ENCODE measurements at regions not wholly inside any gene's neighbourhood (a gene's known extent, or its start where the extent isn't known, plus 50 kb on each side); places are given as distances from the start of the nearest gene placed in this dataset.
"Not testable (repeated sequence)": the region's sequence is repeated elsewhere in the genome, so short reads cannot be mapped to it uniquely, and the experiment has no call there.

DNA sequence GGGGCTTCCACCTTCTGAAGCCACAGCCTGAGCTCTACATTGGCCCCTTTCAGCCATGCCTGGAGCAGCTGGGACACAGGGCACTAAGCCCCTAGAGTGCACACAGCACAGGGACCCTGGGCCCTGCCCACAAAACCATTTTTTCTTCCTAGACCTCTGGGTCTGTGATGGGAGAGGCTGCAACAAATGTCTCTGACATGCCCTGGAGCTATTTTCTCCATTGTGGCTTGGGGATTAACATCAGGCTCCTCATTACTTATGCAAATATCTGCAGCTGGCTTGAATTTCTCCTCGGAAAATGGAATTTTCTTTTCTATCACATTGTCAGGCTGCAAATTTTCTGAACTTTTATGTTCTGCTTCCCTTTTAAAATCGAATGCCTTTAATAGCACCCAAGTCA lies 795.7 kb downstream of the LTN1 start:
- Histone ChIP-seq H3K27ac (ENCODE audit: low read depth, low read length) (no peak overlapping the region), H3K9me3 (ENCODE audit: insufficient read depth, low read depth, low read length) (peaks cover 7% of the 10 kb centered on the region; the same call in 1 of the 2 replicates), H3K36me3 (ENCODE audit: insufficient read depth, low read length) (no peaks in the 10 kb centered on the region), H3K9ac (ENCODE audit: low read depth, low read length) (no peak overlapping the region), H3K27me3 (ENCODE audit: insufficient read depth, low read length) (no peaks in the 10 kb centered on the region), H3K4me3 (ENCODE audit: low read length) (no peak overlapping the region), H3K4me1 (ENCODE audit: insufficient read depth, low read length) (no peaks in the 10 kb centered on the region)
- WGBS = 92% methylated on average over 2 of the region's 2 CpGs

DNA sequence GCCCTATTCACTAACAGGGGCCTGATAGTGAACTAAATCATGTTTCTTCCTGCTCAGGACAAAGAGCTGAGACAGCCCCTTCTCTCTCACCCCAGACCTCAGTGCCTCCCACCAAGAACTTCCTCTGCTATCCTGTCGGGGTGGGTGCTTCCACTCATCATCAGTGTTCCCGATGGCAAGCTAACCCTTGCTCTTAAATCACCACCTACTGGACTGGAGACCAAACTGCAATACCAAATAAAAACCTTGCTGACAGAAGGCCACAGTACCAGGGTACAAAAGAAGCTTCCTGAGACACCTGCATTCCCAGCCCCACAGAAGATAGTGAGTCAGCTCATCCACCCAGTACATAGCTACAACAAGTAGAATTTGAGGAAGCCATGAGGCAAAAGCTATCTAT lies 799.5 kb downstream of the LTN1 start:
- H3K36me3 ChIP-seq (ENCODE audit: insufficient read depth, low read length) = no peaks in the 10 kb centered on the region
- H3K4me1 ChIP-seq (ENCODE audit: insufficient read depth, low read length) = no peaks in the 10 kb centered on the region
- WGBS = 65% methylated on average over 2 of the region's 2 CpGs
- H3K27ac ChIP-seq (ENCODE audit: low read depth, low read length) = no peak overlapping the region
- H3K27me3 ChIP-seq (ENCODE audit: insufficient read depth, low read length) = no peaks in the 10 kb centered on the region
- H3K4me3 ChIP-seq (ENCODE audit: low read length) = no peak overlapping the region
- H3K9ac ChIP-seq (ENCODE audit: low read depth, low read length) = no peak overlapping the region
- peaks cover 3% of the 10 kb centered on the region; the same call in 1 of the 2 replicates for H3K9me3 ChIP-seq (ENCODE audit: insufficient read depth, low read depth, low read length)

GRCh38 chr21:28186604-28187003 lies 806.1 kb downstream of the LTN1 start:
- no peaks in the 10 kb centered on the region for H3K4me1 ChIP-seq (ENCODE audit: insufficient read depth, low read length)
- no peak overlapping the region for H3K9ac ChIP-seq (ENCODE audit: low read depth, low read length)
- H3K27ac ChIP-seq (ENCODE audit: low read depth, low read length) = no peak overlapping the region
- H3K27me3 ChIP-seq (ENCODE audit: insufficient read depth, low read length) = no peaks in the 10 kb centered on the region
- H3K9me3 ChIP-seq (ENCODE audit: insufficient read depth, low read depth, low read length) = peaks cover 6% of the 10 kb centered on the region; the same call in 1 of the 2 replicates
- no peak overlapping the region for H3K4me3 ChIP-seq (ENCODE audit: low read length)
- H3K36me3 ChIP-seq (ENCODE audit: insufficient read depth, low read length) = no peaks in the 10 kb centered on the region

DNA sequence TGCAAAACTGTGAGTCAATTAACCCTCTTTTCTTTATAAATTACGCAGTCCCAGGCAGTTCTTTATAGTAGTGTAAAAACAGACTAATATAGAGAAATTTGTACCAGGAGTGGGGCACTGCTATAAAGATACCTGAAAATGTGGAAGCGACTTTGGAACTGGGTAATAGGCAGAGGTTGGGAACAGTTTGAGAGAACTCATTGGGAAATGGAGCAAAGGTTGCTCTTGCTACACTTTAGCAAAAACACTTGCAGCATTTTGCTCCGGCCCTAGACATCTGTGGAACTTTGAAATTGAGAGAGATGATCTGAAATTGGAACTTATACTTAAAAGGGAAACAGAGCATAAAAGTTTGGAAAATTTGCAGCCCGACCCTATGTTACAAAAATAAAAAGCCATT lies 810.9 kb downstream of the LTN1 start:
- 100% methylated on average over 4 of the region's 4 CpGs for WGBS
- H3K4me1 ChIP-seq (ENCODE audit: insufficient read depth, low read length) = no peaks in the 10 kb centered on the region
- H3K9ac ChIP-seq (ENCODE audit: low read depth, low read length) = no peak overlapping the region
- no peak overlapping the region for H3K4me3 ChIP-seq (ENCODE audit: low read length)
- no peak overlapping the region for H3K27ac ChIP-seq (ENCODE audit: low read depth, low read length)
- H3K36me3 ChIP-seq (ENCODE audit: insufficient read depth, low read length) = no peaks in the 10 kb centered on the region
- H3K9me3 ChIP-seq (ENCODE audit: insufficient read depth, low read depth, low read length) = peaks cover 6% of the 10 kb centered on the region
- H3K27me3 ChIP-seq (ENCODE audit: insufficient read depth, low read length) = no peaks in the 10 kb centered on the region

- H3K9ac ChIP-seq (ENCODE audit: low read depth, low read length) = no peak overlapping the region
- peaks cover 9% of the 10 kb centered on the region for H3K9me3 ChIP-seq (ENCODE audit: insufficient read depth, low read depth, low read length)
- H3K27ac ChIP-seq (ENCODE audit: low read depth, low read length) = no peak overlapping the region
- no peaks in the 10 kb centered on the region for H3K36me3 ChIP-seq (ENCODE audit: insufficient read depth, low read length)
- no peaks in the 10 kb centered on the region for H3K27me3 ChIP-seq (ENCODE audit: insufficient read depth, low read length)
- no peaks in the 10 kb centered on the region for H3K4me1 ChIP-seq (ENCODE audit: insufficient read depth, low read length)
- no peak overlapping the region for H3K4me3 ChIP-seq (ENCODE audit: low read length)
Measured at GRCh38 chr21:28179136-28179535, 813.5 kb downstream of the LTN1 start.

DNA sequence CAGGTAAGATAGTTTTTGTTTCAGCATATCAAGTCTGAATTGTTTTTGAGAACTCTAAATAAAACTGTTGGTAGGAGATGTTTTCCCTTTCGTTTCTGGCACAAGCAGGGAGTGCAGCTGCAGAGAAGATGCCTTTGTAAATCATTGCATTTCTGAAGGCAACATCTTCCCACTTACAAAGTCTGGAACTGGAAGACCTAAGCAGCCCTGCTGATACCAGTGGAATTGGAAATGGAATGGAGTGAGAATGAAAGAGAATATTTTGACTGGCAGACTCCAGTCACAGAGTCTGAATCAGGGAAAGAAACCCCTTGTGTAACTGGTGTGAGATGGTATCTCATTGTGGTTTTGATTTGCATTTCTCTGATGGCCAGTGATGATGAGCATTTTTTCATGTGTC lies 815.6 kb downstream of the LTN1 start:
- Histone ChIP-seq H3K9ac (ENCODE audit: low read depth, low read length) (no peak overlapping the region), H3K4me3 (ENCODE audit: low read length) (no peak overlapping the region), H3K36me3 (ENCODE audit: insufficient read depth, low read length) (no peaks in the 10 kb centered on the region), H3K9me3 (ENCODE audit: insufficient read depth, low read depth, low read length) (peaks cover 6% of the 10 kb centered on the region), H3K4me1 (ENCODE audit: insufficient read depth, low read length) (no peaks in the 10 kb centered on the region), H3K27ac (ENCODE audit: low read depth, low read length) (no peak overlapping the region), H3K27me3 (ENCODE audit: insufficient read depth, low read length) (no peaks in the 10 kb centered on the region)
- WGBS = 95% methylated on average over 1 of the region's 1 CpG

DNA sequence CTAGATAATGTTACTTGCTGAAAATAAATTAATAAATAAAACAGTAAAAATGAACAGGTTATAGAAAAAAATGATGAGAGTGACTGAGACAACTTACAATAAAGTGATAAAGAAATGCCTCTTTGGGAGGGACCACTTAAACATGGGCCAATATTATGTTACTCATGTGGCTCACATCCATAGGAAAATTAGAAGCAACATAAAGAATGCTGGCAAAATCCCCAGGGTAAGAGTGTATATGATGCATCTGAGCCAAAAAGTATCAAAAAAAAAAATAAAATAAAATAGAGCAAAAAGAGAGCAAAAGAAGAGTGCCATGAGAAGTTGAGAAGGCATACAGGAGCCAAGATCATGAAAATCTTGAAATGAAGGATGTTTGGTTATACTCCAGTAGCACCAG lies 818.0 kb downstream of the LTN1 start:
- Histone ChIP-seq H3K36me3 (ENCODE audit: insufficient read depth, low read length) (no peaks in the 10 kb centered on the region), H3K27ac (ENCODE audit: low read depth, low read length) (no peak overlapping the region), H3K27me3 (ENCODE audit: insufficient read depth, low read length) (no peaks in the 10 kb centered on the region), H3K4me1 (ENCODE audit: insufficient read depth, low read length) (no peaks in the 10 kb centered on the region), H3K9ac (ENCODE audit: low read depth, low read length) (no peak overlapping the region), H3K4me3 (ENCODE audit: low read length) (no peak overlapping the region), H3K9me3 (ENCODE audit: insufficient read depth, low read depth, low read length) (0 out of 2 replicates have a peak, but pooled peaks cover 3% of the 10 kb centered on the region)

- Histone ChIP-seq H3K4me3 (ENCODE audit: low read length) (no peak overlapping the region), H3K4me1 (ENCODE audit: insufficient read depth, low read length) (no peaks in the 10 kb centered on the region), H3K9ac (ENCODE audit: low read depth, low read length) (no peak overlapping the region), H3K27ac (ENCODE audit: low read depth, low read length) (no peak overlapping the region), H3K9me3 (ENCODE audit: insufficient read depth, low read depth, low read length) (0 out of 2 replicates have a peak, but pooled peaks cover 3% of the 10 kb centered on the region), H3K36me3 (ENCODE audit: insufficient read depth, low read length) (no peaks in the 10 kb centered on the region), H3K27me3 (ENCODE audit: insufficient read depth, low read length) (no peaks in the 10 kb centered on the region)
- 85% methylated on average over 1 of the region's 2 CpGs for WGBS
Measured at GRCh38 chr21:28174006-28174405, 818.7 kb downstream of the LTN1 start.

- Histone ChIP-seq H3K4me3 (ENCODE audit: low read length) (no peak overlapping the region), H3K27ac (ENCODE audit: low read depth, low read length) (no peak overlapping the region), H3K36me3 (ENCODE audit: insufficient read depth, low read length) (no peaks in the 10 kb centered on the region), H3K27me3 (ENCODE audit: insufficient read depth, low read length) (no peaks in the 10 kb centered on the region), H3K4me1 (ENCODE audit: insufficient read depth, low read length) (no peaks in the 10 kb centered on the region), H3K9me3 (ENCODE audit: insufficient read depth, low read depth, low read length) (0 out of 2 replicates have a peak, but pooled peaks cover 3% of the 10 kb centered on the region), H3K9ac (ENCODE audit: low read depth, low read length) (no peak overlapping the region)
- 100% methylated on average over 1 of the region's 2 CpGs for WGBS
Measured at GRCh38 chr21:28172376-28172775, 820.3 kb downstream of the LTN1 start.

- Histone ChIP-seq H3K27me3 (ENCODE audit: insufficient read depth, low read length) (no peaks in the 10 kb centered on the region), H3K27ac (ENCODE audit: low read depth, low read length) (no peak overlapping the region), H3K4me1 (ENCODE audit: insufficient read depth, low read length) (peaks cover 3% of the 10 kb centered on the region; the same call in 1 of the 2 replicates)
Measured at GRCh38 chr21:28167366-28167765, 825.3 kb downstream of the LTN1 start.

GRCh38 chr21:28164519-28164918 lies 828.2 kb downstream of the LTN1 start:
- H3K9me3 ChIP-seq (ENCODE audit: insufficient read depth, low read depth, low read length); H3K36me3 ChIP-seq (ENCODE audit: insufficient read depth, low read length); H3K27ac ChIP-seq (ENCODE audit: low read depth, low read length); H3K27me3 ChIP-seq (ENCODE audit: insufficient read depth, low read length); H3K4me3 ChIP-seq (ENCODE audit: low read length); H3K9ac ChIP-seq (ENCODE audit: low read depth, low read length); H3K4me1 ChIP-seq (ENCODE audit: insufficient read depth, low read length): not testable (repeated sequence)
- 91% methylated on average over 9 of the region's 9 CpGs for WGBS

More at GRCh38 chr21:28167366-28167765, 825.3 kb downstream of the LTN1 start:
- H3K9ac ChIP-seq (ENCODE audit: low read depth, low read length) = no peak overlapping the region
- H3K4me3 ChIP-seq (ENCODE audit: low read length) = no peak overlapping the region
- no peaks in the 10 kb centered on the region for H3K9me3 ChIP-seq (ENCODE audit: insufficient read depth, low read depth, low read length)
- H3K36me3 ChIP-seq (ENCODE audit: insufficient read depth, low read length) = no peaks in the 10 kb centered on the region

- H3K27ac ChIP-seq (ENCODE audit: low read depth, low read length); H3K4me1 ChIP-seq (ENCODE audit: insufficient read depth, low read length); H3K4me3 ChIP-seq (ENCODE audit: low read length); H3K27me3 ChIP-seq (ENCODE audit: insufficient read depth, low read length); H3K36me3 ChIP-seq (ENCODE audit: insufficient read depth, low read length); H3K9me3 ChIP-seq (ENCODE audit: insufficient read depth, low read depth, low read length); H3K9ac ChIP-seq (ENCODE audit: low read depth, low read length): not testable (repeated sequence)
- WGBS = 90% methylated on average over 15 of the region's 15 CpGs
Measured at GRCh38 chr21:28162052-28162451, 830.6 kb downstream of the LTN1 start.
